Choroid plexus epithelial cell (primary cell): ENCODE measurements at regions not wholly inside any gene's neighbourhood (a gene's known extent, or its start where the extent isn't known, plus 50 kb on each side); places are given as distances from the start of the nearest gene placed in this dataset.

ENCODE experiments used
- DNase-seq: peaks from one replicate; pipeline ENCODE4 v3.0.0-alpha.2; 2010; ENCODE audit warnings: low read depth
- H3K4me3 ChIP-seq: 2 replicates; pipeline ENCODE4 v1.5.1; 2011; ENCODE audit warnings: low read depth, mild to moderate bottlenecking, control low read depth, low read length, moderate library complexity
- CTCF ChIP-seq: conservative IDR thresholded peaks from 2 replicates; pipeline ENCODE4 v1.5.1; 2011; ENCODE audit warnings: low read depth, mild to moderate bottlenecking, control low read depth, inconsistent platforms, low read length, moderate library complexity

GRCh38 chr1:212532469-212533147 lies 76.0 kb upstream of the ATF3 start:
- no peak overlapping the region for H3K4me3 ChIP-seq
- no peak for DNase-seq
- no peak for TF ChIP-seq CTCF

GRCh38 chr1:212533148-212533517 lies 75.4 kb upstream of the ATF3 start:
- H3K4me3 ChIP-seq: no peak overlapping the region
- TF ChIP-seq CTCF: no peak
- DNase-seq: no peak

GRCh38 chr1:212536586-212536985 lies 72.0 kb upstream of the ATF3 start:
- no peak for DNase-seq
- no peak for TF ChIP-seq CTCF
- H3K4me3 ChIP-seq: no peak overlapping the region

GRCh38 chr1:212537610-212538009 lies 71.0 kb upstream of the ATF3 start:
- no peak overlapping the region for H3K4me3 ChIP-seq
- no peak for TF ChIP-seq CTCF
- no peak for DNase-seq

- TF ChIP-seq CTCF: no peak
- no peak for DNase-seq
- no peak overlapping the region for H3K4me3 ChIP-seq
Observed at GRCh38 chr1:212539737-212540430, 68.7 kb upstream of the ATF3 start.

GRCh38 chr1:212542761-212543187 lies 65.8 kb upstream of the ATF3 start:
- no peak overlapping the region for H3K4me3 ChIP-seq
- TF ChIP-seq CTCF: no peak
- DNase-seq: no peak

GRCh38 chr1:212544110-212544509 lies 64.5 kb upstream of the ATF3 start:
- DNase-seq: no peak
- TF ChIP-seq CTCF: no peak
- no peak overlapping the region for H3K4me3 ChIP-seq
